ENCODE measurements at regions not wholly inside any gene's neighbourhood (a gene's known extent, or its start where the extent isn't known, plus 50 kb on each side); places are given as distances from the start of the nearest gene placed in this dataset.
A peak's percentile ranks its signal among the peaks of the same experiment; 100 is the strongest.
"Not testable (repeated sequence)": the region's sequence is repeated elsewhere in the genome, so short reads cannot be mapped to it uniquely, and the experiment has no call there.

GRCh38 chr17:51347851-51348584 lies 87.7 kb downstream of the UTP18 start:
- no peak for DNase-seq

GRCh38 chr17:51351080-51351479 lies 90.7 kb downstream of the UTP18 start:
- DNase-seq, result no peak

GRCh38 chr17:51351890-51352289 lies 91.5 kb downstream of the UTP18 start:
- no peak for DNase-seq

- DNase-seq, result no peak
Observed at GRCh38 chr17:51352798-51353197, 92.5 kb downstream of the UTP18 start.

- DNase-seq, result peak; percentile 25
Observed at GRCh38 chr17:51353296-51353695, 93.0 kb downstream of the UTP18 start.

- no peak for DNase-seq
Observed at GRCh38 chr17:51354936-51355335, 94.6 kb downstream of the UTP18 start.

- DNase-seq, result peak; percentile 86
Observed at GRCh38 chr17:51355441-51356410, 95.4 kb downstream of the UTP18 start.

GRCh38 chr17:51359055-51359454 lies 98.7 kb downstream of the UTP18 start:
- DNase-seq, result no peak

- DNase-seq, result no peak
Observed at GRCh38 chr17:51362811-51363585, 102.7 kb downstream of the UTP18 start.

GRCh38 chr17:51365090-51365489 lies 104.7 kb downstream of the UTP18 start:
- peak; percentile 13 for DNase-seq

- DNase-seq, result no peak
Observed at GRCh38 chr17:51366866-51367265, 106.5 kb downstream of the UTP18 start.

- not testable (repeated sequence) for DNase-seq
Observed at GRCh38 chr17:51367836-51368235, 107.5 kb downstream of the UTP18 start.

- peak; percentile 81 for DNase-seq
Observed at GRCh38 chr17:51371732-51372151, 111.4 kb downstream of the UTP18 start.

- DNase-seq, result peak; percentile 98
Observed at GRCh38 chr17:51372345-51373004, 112.1 kb downstream of the UTP18 start.

GRCh38 chr17:51373489-51374152 lies 113.3 kb downstream of the UTP18 start:
- DNase-seq, result no peak

GRCh38 chr17:51374209-51374608 lies 113.9 kb downstream of the UTP18 start:
- peak; percentile 32 for DNase-seq

- DNase-seq, result no peak
Observed at GRCh38 chr17:51375771-51376170, 115.4 kb downstream of the UTP18 start.

- no peak for DNase-seq
Observed at GRCh38 chr17:51376739-51377138, 116.4 kb downstream of the UTP18 start.

GRCh38 chr17:51381262-51381661 lies 120.9 kb downstream of the UTP18 start:
- DNase-seq, result no peak

GRCh38 chr17:51385208-51385607 lies 124.9 kb downstream of the UTP18 start:
- DNase-seq, result no peak

- DNase-seq, result no peak
Observed at GRCh38 chr17:51387582-51387981, 127.2 kb downstream of the UTP18 start.

GRCh38 chr17:51387986-51388385 lies 127.6 kb downstream of the UTP18 start:
- DNase-seq, result no peak
